Stimulated activated CD4-positive, alpha-beta T cell treated with anti-CD3 and anti-CD28 coated beads, Interleukin-1b, Interleukin-23, amount 100 ng/mL, for 48 hours (primary cell): ENCODE measurements at regions not wholly inside any gene's neighbourhood (a gene's known extent, or its start where the extent isn't known, plus 50 kb on each side); places are given as distances from the start of the nearest gene placed in this dataset.
"Not testable (repeated sequence)": the region's sequence is repeated elsewhere in the genome, so short reads cannot be mapped to it uniquely, and the experiment has no call there.

Experiments used
- DNase-seq: peaks from one replicate; pipeline ENCODE4 v3.0.0-alpha.2; 2020

DNA sequence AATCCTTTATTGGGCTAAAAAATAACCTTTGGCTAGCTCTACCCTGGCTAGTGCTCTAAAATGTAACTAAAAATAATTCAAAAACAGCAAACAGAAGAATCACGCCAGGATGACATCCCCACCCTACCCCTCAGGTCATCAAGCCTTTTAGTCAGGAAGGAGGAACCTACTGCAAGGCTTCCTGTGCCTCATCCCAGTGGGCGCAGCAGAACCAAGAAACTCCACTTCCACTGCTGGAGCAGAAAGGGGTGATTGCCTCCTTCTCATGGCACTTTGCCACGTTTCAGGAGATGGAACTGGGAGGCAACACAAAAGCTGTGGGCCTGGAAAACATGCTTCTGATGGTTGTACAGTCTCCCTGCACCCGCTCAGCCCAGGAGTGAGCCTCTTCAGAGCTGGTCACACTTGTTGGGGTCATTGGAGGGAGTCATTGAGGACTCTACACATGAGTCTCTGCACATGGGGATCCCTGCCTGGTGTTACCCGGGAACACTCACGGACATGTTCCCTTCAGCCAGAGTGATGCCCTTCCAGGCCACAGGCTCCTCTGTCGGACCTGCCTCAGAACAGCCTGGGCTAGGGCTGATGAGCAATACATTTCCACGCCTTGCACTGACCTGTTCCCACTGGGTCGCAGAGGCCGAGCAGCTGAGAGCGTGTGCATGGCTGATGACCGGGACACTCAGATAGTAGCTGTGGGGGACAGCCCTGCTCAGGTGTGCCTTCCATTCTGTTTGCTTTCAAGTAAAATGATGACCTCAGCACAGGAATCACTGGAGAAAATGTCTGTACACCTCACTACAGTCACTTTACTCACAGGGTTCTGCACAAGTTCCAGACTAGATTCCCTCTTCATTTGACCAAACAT is 355.3 kb downstream of the FGFR2 start:
- no peak for DNase-seq

DNA sequence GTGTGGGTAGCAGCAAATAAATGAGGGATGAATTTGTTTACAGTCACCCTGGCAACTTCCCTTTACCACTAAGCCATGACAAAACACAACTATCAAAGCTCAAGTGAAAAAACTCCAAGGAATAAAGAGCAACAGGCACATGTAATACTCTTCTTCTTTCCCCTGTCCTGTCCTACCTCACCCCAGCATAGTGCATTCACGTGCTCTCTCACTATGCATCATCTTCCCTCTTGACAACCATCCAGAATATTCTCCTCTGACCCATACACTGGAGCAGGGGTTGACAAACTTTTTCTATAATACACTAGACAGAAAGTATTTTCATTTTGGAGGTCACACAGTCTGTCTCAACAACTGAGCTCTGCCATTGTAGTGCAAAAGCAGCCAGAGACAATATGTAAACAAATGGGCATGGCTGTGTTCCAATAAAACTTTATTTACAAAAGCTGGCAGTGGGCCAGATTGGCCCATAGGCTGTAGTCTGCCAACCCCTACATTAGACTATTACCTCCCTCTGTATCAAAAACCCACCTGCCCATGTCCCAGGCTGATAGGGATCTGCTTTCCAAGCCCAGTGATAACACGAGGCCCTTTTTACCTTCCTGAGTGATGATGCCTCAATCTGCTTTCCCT is 354.5 kb downstream of the FGFR2 start:
- DNase-seq = no peak

DNA sequence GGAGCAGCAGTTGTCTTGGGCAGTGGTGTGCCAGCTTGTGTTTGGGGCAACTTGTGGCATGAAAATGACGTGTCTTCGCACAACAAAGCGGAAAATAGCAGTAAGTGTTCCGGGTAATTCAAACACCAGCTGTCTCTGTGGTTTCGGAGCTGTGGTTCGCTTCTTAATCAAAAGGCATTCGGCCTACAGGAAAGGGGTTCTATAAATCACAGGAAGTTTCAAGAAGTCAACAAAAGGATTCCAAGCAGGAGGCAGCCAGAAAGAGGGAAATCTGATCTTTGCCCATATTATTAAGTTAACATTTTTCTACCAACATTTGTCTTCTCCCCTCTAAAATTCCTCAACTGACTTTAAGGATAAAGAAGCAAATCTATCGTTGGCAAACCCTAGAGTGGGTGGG is 353.4 kb downstream of the FGFR2 start:
- no peak for DNase-seq

DNA sequence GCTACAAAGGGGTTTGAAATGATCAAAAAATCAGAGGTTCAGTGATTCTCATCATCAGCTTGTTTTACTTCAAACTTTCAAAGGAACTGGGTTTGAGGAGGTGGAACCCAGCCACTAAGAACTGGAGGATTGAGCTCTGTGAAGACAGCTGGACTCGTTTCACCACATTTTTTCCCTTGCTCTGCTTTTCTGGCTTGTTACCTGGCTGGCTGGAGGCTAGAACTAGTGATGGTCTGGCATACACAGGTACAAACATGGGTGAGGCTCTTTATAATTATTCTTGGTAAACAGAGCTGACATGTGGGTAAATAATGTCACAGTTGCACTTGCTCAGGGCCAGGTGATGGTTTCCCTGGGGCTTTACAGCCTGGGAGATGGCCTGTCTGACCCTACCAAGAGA is 352.5 kb downstream of the FGFR2 start:
- no peak for DNase-seq

DNA sequence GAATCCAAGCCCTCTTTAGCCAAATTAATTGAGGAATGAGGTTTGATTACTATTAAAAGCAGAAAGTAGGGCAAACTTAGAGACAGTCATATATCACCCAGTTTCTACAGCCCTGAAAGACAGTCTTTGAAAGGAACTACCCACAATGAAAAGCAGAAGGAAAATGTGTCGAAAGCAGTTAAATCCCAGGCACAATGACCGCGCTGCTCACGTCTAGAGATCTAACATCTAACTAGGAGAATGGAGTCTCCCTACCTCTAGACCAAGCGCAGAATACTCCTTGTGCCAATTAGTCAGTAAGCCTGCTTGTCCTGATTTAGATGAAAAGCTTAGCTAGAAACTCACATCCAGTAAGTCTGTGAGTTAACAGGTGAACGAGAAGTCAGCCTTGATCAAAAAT is 350.0 kb downstream of the FGFR2 start:
- no peak for DNase-seq

DNA sequence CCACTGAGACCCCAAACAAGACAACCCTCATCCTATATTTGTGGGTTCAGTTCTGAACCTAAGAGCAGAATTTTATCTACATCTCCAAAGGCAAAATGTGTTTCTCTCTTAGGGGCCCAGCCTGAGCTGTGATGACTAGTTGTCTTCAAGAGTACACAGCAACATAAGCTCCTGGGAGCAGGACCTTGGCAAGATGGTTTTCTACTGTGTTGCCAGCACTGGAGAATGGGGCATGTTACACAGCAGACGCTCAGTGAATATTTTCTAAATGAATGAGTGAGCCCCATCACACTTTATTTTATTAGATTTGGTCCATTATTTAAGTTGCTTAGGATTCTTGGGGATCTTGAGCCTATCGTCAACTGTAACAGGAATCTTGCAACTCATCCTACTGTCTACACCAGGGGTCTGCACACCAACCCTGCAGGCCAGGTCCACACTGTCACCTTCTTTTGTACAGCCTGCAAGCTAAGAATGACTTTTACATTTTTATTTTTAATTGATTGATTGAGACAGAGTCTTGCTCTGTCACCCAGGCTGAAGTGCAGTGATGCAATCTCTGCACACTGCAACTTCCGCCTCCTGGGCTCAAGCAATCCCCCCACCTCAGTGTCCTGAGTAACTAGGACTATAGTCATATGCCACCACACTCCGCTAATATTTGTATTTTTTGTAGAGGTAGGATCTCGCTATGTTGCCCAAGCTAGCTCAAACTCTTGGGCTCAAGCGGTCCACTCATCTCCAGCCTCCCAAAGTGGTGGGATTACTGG is 347.1 kb downstream of the FGFR2 start:
- DNase-seq = no peak

DNA sequence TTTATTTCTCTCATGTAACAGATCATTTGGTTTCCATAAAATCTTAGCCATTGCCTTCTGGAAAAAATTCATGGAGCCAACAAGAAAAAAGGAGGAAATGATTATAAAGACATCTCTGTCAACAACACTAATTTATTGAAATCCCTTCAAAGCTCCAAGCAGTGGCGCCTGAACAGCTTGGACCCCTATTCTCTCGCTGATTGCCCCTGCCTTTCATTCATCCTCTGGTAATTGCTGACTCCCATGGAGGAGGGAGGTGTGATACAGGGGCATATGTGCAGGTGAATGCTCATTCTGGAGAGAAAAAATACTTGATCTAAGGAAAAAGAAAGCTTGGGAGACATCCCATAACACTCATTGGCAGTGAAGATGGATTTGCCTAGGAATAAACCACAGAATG is 345.5 kb downstream of the FGFR2 start:
- no peak for DNase-seq

DNA sequence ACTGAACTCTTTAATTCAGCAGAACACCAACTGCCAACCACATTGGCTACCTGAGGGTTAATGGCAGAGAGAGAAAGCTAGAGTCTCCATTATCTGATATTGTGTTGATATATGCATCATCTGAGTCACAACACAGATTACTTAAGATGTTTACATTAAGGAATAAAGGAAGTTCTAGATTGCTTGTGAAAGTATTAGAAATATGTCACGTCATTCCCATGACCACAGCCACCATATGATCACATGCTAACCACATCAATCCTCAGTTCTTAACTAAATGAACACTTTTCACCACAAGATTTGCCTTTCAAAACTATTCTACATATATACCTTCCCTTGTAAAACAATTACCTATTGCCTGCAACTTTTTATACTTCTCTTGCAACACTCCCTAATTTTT is 337.9 kb downstream of the FGFR2 start:
- no peak for DNase-seq

DNA sequence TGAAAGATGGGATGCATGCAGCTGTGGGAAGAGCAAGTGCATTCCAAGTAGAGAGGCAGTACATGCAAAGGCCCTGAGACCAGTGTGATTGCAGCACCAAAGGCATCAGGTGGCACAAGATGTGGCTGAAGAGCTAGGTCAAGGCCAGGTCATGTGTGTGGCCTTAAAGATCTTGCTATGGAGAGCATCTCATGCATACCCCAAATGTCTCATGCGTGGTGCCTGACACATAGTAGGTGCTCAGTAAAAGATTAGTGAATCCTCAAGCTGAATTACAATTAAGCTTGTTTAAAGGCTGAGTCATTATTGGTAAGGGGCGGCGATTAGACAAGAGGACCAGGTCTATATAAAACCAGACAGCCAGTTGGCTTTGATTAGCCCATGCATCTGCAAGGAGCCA is 336.6 kb downstream of the FGFR2 start:
- no peak for DNase-seq

DNA sequence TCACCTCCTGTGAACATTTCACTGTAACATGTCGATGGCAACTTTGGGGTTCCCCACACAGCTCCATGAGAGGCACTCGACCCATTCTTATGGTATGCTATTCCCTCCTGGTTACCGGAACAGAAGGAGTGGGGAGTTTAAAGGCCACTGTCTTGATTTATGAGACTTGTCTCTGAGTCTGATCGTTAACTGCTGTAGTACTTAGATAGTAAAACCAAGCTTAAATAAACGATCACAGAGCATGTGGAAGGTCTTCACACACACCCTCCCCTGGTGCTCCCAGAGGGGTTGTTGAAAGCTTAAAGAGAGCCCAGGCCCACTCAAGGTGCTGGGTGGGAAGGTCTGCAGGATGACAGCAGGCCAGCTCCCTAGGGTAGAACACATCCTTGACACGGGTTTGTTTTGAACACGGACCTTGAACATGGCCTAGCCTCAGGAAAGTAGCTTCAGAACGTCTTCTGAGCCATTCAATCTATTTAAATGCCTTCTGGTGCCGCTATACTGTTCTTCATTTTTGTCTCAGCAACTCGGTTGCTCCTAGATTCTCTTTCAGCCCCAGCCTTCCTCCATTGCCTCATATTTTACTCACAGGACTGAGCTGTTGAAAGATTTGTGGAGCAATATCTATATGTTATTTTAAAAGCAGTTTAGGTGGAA is 335.3 kb downstream of the FGFR2 start:
- no peak for DNase-seq

DNA sequence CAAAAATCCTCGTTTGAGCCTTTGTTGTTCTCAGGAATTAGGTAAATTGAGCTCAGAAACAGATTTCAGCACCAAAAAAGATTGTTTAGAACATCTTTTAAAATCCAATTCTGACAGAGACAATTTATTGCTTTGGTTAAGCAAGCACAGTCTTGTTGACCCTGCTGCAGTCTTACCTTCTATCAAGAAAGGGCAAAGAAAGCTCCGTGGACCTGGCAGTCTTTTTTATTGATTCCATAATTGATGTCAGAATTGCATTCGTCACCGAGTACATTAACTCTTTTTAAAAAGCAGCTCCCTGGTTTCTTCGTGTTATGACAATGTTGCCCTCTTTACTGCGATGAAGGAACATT is 334.8 kb downstream of the FGFR2 start:
- no peak for DNase-seq

DNA sequence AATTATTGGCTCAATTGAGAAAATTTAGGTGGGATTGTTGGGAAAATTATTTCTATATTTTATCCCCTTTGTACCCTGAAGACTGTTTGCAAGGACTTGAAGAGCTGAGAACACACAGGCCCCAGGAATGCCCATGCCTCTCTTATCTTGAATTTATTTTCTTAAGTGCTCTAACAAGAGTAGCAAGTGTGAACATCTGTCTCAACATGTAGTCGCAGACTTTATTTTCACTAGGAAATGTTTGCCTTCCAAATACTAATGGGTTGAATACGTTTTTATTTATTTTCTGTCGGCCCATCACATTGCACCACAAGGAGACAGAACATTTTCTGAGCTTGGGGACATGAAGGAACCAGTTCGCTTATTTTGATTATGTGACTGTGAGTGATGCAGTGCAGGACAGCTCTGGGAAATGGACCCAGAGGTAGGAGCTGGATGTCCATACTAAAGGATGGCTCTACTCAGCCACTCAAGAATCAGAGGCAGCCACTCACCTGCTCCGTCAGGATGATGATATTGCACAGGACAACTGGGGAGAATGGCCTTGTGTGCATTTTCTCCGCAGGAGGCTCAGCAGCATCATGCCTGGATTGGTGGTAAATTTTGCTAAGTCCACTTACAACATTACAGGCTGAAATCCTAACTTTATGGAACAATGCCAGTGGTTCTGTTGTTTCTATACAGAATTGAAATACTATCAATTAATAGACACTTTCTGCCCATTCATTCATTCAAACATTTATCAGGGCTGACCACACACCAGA is 332.7 kb downstream of the FGFR2 start:
- DNase-seq = no peak

DNA sequence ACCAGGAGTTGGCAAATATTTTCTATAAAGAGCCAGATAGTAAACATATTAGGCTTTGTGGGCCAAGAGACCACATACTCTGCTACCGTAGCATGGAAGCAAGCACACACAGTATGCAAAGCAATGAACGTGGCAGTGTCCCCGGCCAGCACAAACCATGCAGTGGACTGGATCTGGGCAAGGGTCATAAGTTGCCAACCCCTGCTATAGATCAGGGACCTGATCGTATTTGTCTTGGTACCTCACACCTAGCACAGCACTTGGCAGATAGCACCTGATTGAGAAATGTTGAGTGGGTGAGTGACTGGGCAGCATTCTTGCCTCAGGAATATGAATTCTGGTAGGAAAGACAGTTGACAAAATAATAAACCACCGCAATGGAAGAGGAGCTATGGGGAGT is 331.9 kb downstream of the FGFR2 start:
- DNase-seq = no peak

DNA sequence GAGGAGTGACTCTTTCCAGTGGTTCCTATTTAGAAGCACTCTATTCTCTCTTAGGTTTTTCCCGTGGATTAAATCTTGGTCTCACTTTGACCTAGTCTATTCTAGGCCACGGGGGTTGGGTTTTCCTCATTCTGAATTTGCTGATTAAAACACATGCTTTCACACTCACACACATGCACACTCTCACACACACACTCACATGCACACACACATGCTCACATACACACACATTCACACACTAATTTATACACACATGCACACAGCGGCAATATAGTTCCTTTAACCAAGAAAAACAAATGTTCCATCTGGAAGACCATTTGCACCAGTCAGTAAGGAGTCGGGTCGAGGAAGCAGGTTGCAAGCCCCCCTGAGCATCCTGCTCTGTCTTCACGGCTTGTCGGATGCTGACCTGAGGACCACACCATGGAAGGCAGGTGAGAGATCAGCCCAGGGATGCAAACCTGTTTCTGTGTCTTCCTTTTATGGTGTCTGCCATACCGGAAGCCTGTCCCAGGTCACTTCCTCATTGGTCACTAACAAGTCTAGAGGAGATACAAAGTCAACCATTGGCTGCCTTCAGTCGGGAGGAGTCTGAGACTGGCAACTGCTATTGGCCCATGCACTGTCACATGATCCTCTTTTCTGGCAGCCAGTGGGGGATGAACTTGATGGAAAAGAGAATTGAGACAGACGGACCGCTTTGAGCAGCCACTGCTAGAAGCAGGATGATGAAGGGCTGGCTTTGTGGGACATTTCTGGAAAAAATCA is 330.8 kb downstream of the FGFR2 start:
- no peak for DNase-seq

DNA sequence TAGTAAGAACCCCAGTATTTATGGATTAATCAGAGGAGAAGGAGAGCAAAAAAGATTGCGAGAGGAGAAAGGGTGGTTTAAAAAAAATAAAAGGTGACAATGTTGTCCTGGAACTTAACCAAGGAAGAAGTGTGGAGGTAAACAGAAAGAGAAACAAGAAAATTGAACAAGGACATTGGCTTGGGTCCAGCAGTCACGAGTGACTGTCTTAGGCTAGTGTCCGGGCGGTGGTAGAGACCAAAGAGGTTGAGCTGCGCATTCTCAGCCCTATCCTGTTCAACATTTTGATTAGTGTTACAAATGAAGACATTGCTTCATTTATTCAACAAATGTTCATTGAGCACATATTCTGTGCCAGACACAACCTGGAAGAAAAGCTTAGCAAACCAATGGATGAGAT is 329.9 kb downstream of the FGFR2 start:
- no peak for DNase-seq

DNA sequence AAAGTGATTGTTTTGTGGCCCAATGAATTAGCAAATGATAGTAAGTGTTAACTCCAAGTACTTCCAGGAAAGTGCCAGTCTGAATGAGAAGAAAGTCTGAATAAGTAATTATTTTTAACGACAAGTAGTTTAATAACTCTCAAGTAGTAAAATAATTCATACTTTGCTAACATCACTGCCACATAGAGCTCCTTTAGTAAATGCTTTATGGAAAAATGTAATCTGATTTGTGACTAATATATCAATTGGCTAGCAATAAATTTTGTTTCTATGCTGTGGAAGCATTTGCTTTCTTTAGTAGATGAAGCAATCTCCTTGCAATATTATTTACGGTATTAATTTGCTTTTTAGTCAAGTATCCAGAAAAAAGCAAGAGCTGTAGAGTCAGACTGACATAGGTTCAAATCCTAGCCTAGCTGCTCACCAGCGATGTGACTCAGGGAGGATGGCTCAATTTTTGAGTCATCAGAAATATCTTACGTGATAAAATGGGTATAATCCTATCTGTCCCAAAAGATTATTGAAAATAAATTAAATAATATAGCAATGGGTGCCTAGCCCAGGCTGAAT is 329.3 kb downstream of the FGFR2 start:
- no peak for DNase-seq

DNA sequence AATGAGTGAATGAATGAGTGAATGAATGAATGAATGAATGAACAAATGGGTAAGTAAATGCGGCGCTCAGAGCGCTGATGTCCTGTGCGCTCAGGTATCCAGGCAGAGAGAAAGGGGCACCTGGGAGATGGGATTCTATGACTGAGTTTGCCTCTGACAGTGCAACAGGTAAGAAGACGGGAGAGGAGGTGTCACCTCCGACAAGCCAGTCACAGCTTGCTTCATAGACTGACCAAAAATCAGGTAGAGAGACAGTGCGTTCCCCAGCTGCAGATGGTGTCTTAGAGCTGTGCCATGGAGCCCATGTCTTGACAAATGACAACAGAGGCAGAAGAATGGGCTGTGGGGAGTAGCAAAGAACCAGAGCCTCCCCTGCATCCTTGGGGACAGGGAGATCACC is 327.3 kb downstream of the FGFR2 start:
- DNase-seq = no peak

DNA sequence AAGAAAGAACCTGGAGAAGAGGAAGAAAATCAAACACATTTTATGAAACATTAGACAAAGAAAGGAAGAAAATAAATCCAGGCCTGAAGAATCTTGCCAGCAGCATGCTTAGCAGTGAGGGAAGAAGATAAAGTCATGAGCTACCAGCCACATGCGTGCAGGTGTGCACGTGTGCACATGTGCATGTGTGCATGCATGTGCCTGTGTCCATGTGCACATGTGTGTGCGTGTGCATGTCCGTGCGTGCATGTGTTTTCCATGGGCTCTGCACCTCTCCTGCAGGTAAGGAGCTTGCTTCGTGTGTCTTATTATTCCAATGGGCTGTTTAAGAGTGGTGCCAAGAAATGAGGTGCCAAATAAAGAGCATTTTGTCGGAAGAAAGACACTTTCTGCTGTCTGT is 322.2 kb downstream of the FGFR2 start:
- DNase-seq = no peak

DNA sequence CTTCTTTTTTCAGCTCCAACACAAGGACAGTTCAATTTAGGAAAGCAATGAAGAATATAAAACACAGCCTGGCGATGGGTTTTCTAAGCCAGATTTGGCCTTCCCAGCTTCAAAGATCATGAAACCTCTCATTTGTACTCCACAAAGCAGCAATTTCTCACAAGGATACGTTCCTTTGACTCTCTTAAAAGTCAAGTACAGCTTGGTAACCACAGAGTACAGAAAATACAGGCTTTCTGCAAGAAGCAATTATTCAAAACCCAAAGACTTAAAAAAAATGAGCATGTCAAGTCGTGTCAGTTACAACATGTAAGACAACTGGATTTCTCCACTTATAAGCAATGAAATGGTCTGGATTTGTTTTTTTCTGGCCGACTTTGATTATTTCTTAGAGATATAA is 321.4 kb downstream of the FGFR2 start:
- no peak for DNase-seq

DNA sequence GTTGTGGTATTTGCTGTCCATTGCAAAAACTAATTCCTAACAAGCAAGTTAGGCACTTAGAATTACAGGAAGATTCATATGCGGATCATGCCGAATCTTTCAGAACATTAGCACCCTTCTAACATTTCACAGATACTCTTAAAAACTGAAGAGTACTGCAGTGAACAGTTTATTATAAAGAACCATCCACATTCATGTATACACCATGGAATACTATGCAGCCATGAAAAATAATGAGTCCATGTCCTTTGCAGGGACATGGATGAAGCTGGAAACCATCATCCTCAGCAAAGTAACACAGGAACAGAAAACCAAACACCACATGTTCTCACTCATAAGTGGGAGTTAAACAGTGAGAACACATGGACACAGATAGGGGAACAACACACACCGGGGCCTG is 319.9 kb downstream of the FGFR2 start:
- DNase-seq = not testable (repeated sequence)

DNA sequence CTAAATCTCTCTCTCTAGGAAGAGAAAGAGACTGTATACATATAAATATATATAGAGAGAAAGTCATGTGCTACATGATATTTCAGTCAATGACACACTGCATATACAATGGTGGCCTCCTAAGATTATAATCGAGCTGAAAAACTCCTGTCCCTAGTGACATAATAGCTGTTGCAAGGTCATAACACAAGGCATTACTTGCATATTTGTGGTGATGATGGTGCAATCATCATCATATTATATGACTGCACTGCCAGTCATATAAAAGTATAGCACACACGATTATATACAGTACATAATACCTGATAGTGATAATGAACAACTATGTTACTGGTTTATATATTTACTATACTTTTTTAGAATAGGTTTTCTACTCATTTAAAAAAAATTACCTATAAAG is 316.7 kb downstream of the FGFR2 start:
- no peak for DNase-seq

DNA sequence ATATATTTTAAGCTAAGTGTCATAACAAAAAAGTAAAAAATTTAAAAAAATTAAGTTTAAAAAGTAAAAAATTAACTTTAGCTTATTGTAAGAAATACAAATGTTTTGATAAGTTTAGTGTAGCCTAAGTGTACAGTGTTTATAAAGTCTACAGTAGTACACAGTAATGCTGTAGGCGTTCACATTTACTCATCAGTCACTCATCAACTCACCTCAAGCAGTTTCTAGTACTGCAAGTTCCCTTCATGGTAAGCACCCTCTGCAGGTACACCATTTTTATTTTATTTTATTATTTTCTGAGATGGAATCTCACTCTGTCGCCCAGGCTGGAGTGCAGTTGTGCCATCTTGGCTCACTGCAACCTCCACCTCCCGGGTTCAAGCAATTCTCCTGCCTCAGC is 316.0 kb downstream of the FGFR2 start:
- no peak for DNase-seq
